D721Med (cell line): ENCODE measurements at regions not wholly inside any gene's neighbourhood (a gene's known extent, or its start where the extent isn't known, plus 50 kb on each side); places are given as distances from the start of the nearest gene placed in this dataset.

Experiments used
- DNase-seq: peaks from one replicate; pipeline ENCODE4 v3.0.0; 2011; ENCODE audit warnings: low spot score; ENCODE audit not compliant: insufficient read length
- FAIRE-seq: peaks from 2 replicates; lab custom pipeline; 2011; peaks lifted over from hg19 to GRCh38; lab: Jason Lieb, UNC
- TF ChIP-seq, protein P1 (sequence below): IDR thresholded peaks from 2 replicates; pipeline ENCODE4 v1.5.1; 2012; ENCODE audit warnings: mild to moderate bottlenecking, control low read depth; ENCODE audit not compliant: insufficient read depth; ENCODE audit errors: missing control alignments

DNA sequence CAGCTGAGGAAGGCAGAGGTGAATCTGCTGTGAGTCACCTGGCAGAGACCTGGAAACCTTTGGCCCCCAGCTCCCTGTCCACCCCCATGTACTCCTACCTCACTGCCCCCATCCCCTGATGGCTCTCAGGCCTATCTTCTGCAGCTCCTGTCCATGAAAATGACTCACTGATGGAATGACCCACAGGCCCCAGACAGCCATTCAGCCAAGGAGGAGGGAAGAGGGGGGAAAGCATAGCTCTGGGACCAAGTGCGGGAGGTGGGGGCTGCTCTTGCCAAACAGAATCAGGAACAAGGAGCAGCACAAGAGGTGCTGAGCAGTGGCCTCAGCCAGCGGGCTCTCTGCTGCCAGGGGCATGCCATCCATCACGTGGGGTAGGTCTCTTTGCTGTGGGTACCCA, 111.4 kb upstream of the C1QTNF9B start:
- TF ChIP-seq, protein P1, sequence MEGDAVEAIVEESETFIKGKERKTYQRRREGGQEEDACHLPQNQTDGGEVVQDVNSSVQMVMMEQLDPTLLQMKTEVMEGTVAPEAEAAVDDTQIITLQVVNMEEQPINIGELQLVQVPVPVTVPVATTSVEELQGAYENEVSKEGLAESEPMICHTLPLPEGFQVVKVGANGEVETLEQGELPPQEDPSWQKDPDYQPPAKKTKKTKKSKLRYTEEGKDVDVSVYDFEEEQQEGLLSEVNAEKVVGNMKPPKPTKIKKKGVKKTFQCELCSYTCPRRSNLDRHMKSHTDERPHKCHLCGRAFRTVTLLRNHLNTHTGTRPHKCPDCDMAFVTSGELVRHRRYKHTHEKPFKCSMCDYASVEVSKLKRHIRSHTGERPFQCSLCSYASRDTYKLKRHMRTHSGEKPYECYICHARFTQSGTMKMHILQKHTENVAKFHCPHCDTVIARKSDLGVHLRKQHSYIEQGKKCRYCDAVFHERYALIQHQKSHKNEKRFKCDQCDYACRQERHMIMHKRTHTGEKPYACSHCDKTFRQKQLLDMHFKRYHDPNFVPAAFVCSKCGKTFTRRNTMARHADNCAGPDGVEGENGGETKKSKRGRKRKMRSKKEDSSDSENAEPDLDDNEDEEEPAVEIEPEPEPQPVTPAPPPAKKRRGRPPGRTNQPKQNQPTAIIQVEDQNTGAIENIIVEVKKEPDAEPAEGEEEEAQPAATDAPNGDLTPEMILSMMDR, result no peak
- no peak for DNase-seq
- no peak for FAIRE-seq

DNA sequence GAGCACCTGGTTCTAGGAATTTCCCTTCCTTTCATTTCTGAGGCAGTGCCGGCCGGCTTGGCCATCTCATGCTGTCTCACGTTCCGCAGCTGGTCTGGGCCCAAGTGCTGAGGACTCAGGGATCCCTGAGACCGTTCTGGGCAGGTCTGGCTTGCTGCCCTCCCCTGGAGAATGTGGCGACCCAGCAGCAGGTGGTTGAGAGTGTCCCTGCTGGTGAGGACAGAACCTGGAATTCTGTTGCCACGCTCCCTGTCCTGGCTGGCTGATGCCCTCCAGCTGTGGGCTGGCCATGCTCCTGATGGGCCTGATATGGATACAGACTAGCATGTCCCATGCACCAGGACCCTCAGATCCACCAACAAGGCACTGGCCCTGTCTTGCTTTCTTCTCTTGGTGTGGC, 114.0 kb upstream of the C1QTNF9B start:
- FAIRE-seq (no peak), DNase-seq (no peak)
- TF ChIP-seq, protein P1, result no peak

- TF ChIP-seq, protein P1, result no peak
- FAIRE-seq, result no peak
- no peak for DNase-seq
Observed at GRCh38 chr13:24012648-24013047, 115.3 kb upstream of the C1QTNF9B start.

GRCh38 chr13:24013189-24013588, 115.9 kb upstream of the C1QTNF9B start:
- TF ChIP-seq, protein P1, result no peak
- DNase-seq (no peak), FAIRE-seq (no peak)

DNA sequence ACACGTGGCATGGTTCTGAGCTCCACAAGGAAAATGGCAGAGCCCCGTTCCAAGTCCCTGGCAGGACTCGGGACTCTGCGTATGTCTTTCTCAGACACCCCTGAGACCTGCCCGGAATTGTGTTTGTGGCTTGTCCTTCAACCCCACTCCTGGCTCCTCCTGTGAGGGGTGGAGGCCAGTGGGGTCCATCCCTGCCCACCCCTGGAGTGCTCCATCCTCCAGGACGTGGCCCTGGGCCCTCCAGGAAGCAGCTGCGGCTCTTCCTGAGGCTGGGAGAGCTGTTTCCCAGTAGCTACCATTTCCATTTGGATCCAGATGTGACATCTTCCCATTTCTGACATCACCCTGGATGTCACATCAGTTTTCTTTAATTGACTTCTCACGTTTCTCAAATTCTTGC, 118.7 kb upstream of the C1QTNF9B start:
- no peak for DNase-seq
- FAIRE-seq, result no peak
- TF ChIP-seq, protein P1, result no peak

GRCh38 chr13:24022568-24022967, 125.3 kb upstream of the C1QTNF9B start:
- no peak for DNase-seq
- FAIRE-seq, result no peak
- TF ChIP-seq, protein P1, result no peak

DNA sequence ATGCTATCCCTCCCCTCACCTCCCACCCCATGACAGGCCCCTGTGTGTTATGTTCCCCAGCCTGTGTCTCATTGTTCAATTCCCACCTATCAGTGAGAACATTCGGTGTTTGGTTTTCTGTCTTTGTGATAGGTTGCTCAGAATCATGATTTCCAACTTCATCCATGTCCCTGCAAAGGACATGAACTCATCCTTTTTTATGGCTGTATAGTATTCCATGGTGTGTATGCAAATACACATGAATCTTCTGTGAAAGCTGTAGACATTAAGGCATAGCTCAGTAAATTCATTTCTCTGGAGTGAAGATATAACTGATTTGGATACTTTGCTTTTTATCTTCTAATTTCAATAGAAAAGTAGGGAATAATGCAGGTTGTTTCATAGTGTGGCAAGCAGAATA, 125.8 kb upstream of the C1QTNF9B start:
- DNase-seq, result no peak
- no peak for FAIRE-seq
- TF ChIP-seq, protein P1, result no peak
